GM12878 (cell line): ENCODE measurements at regions not wholly inside any gene's neighbourhood (a gene's known extent, or its start where the extent isn't known, plus 50 kb on each side); places are given as distances from the start of the nearest gene placed in this dataset.

Experiments used
- ATAC-seq: fragments of 200-7000 bp; cut with Tn5 transposase; 3 replicates; pipeline ENCODE4 v1.9.1; 2020; ENCODE audit warnings: mild to moderate bottlenecking, moderate library complexity
- BruUV-seq: library from RNA; stranded (reverse); fragments of 400-500 nt; replicated peaks from 2 replicates; lab custom pipeline; 2021; lab: Mats Ljungman, UMichigan
- CTCF ChIA-PET: fragments of 300-600 bp; sonication (Branson Sonifier 250); formaldehyde crosslinking; extraction: SDS; loops from one replicate; lab custom pipeline; 2021; ENCODE audit warnings: inconsistent platforms; lab: Yijun Ruan, JAX
- POLR2A ChIA-PET: fragments of 350-600 bp; formaldehyde crosslinking; extraction: SDS; loops from one replicate; lab custom pipeline; 2021; ENCODE audit warnings: inconsistent platforms; lab: Charles Lee
- RAD21 ChIA-PET: fragments of 300-600 bp; sonication (Branson Sonifier 250); formaldehyde crosslinking; loops from one replicate; lab custom pipeline; 2023; ENCODE audit warnings: antibody characterized with exemption; ENCODE audit not compliant: unreplicated experiment; lab: Charles Lee
- SMC1A ChIA-PET: fragments of 300-600 bp; sonication (Branson Sonifier 250); formaldehyde crosslinking; loops from one replicate; lab custom pipeline; 2023; ENCODE audit not compliant: unreplicated experiment, uncharacterized antibody; lab: Charles Lee
- DNase-seq: peaks from one replicate; pipeline ENCODE4 v3.0.0-alpha.2; 2011; ENCODE audit warnings: low read depth, low spot score
- FAIRE-seq: peaks from 3 replicates; lab custom pipeline; 2011; peaks lifted over from hg19 to GRCh38; lab: Jason Lieb, UNC
- H2AFZ ChIP-seq: 2 replicates; pipeline ENCODE4 v1.6.0; 2011; ENCODE audit warnings: low read depth, low read length, control low read depth; ENCODE audit not compliant: control insufficient read depth
- H3K27ac ChIP-seq: 2 replicates; pipeline ENCODE4 v1.5.1; 2011; ENCODE audit warnings: control low read depth; ENCODE audit not compliant: control insufficient read depth, insufficient read depth
- H3K27me3 ChIP-seq, 2 experiments: replicated peaks in 1 of 2; 2 replicates each; pipeline versions ENCODE4 v1.6.0 to v1.6.1; 2011; ENCODE audit warnings: low read length in 1 of 2; ENCODE audit not compliant: control insufficient read depth in 2 of 2, insufficient read depth in 2 of 2
- H3K36me3 ChIP-seq, 2 experiments: 2 replicates each; pipeline ENCODE4 v1.5.1; 2011; ENCODE audit warnings: low read length in 1 of 2; ENCODE audit not compliant: control insufficient read depth in 2 of 2, insufficient read depth in 2 of 2
- H3K4me1 ChIP-seq: 2 replicates; pipeline ENCODE4 v1.6.1; 2011; ENCODE audit warnings: mild to moderate bottlenecking, low read length, moderate library complexity, mixed read lengths; ENCODE audit not compliant: control insufficient read depth, insufficient read depth
- H3K4me2 ChIP-seq: 2 replicates; pipeline ENCODE4 v1.6.0; 2011; ENCODE audit warnings: control low read depth; ENCODE audit not compliant: control insufficient read depth, insufficient read depth
- H3K4me3 ChIP-seq: fragments of 200-600 bp; sonication (generic); 2 replicates; pipeline ENCODE4 v1.5.1; 2016
- H3K79me2 ChIP-seq: 2 replicates; pipeline ENCODE4 v1.6.0; 2011; ENCODE audit warnings: low read length; ENCODE audit not compliant: control insufficient read depth, insufficient read depth
- H3K9ac ChIP-seq: 2 replicates; pipeline ENCODE4 v1.8.0; 2011; ENCODE audit warnings: low read length, control low read depth, mixed read lengths; ENCODE audit not compliant: control insufficient read depth, insufficient read depth
- H3K9me3 ChIP-seq: replicated peaks from 3 replicates; pipeline ENCODE4 v1.5.1; 2011; ENCODE audit warnings: mild to moderate bottlenecking, low read length; ENCODE audit not compliant: control insufficient read depth, insufficient read depth
- H4K20me1 ChIP-seq: 2 replicates; pipeline ENCODE4 v1.6.0; 2011; ENCODE audit not compliant: control insufficient read depth, insufficient read depth
- CBX5 ChIP-seq: sonication (generic); IDR thresholded peaks from 2 replicates; pipeline ENCODE4 v1.6.1; 2016; ENCODE audit warnings: low read depth, moderate library complexity, mild to moderate bottlenecking, inconsistent platforms
- CREB1 ChIP-seq: IDR thresholded peaks from 2 replicates; pipeline ENCODE4 v1.6.1; 2012; ENCODE audit warnings: low read depth, mild to moderate bottlenecking, inconsistent platforms
- DPF2 ChIP-seq: fragments of 450-650 bp; IDR thresholded peaks from 2 replicates; pipeline ENCODE4 v1.6.1; 2017; ENCODE audit warnings: mild to moderate bottlenecking
- FOXK2 ChIP-seq: fragments of 450-650 bp; IDR thresholded peaks from 2 replicates; pipeline ENCODE4 v1.6.1; 2017; ENCODE audit warnings: mild to moderate bottlenecking, moderate library complexity
- HSF1 ChIP-seq: fragments of 150-350 bp; IDR thresholded peaks from 2 replicates; pipeline ENCODE4 v1.6.1; 2014; ENCODE audit warnings: mild to moderate bottlenecking, low read depth, low read length
- LARP7 ChIP-seq: fragments of 450-650 bp; IDR thresholded peaks from 2 replicates; pipeline ENCODE4 v1.6.1; 2017; ENCODE audit warnings: mild to moderate bottlenecking
- PAX8 ChIP-seq: fragments of 450-650 bp; IDR thresholded peaks from 2 replicates; pipeline ENCODE4 v1.6.1; 2017; ENCODE audit warnings: mild to moderate bottlenecking, moderate library complexity
- POLR2AphosphoS5 ChIP-seq: IDR thresholded peaks from 2 replicates; pipeline ENCODE4 v1.6.1; 2011; ENCODE audit warnings: mild to moderate bottlenecking, low read length, inconsistent platforms
- ZBED1 ChIP-seq: IDR thresholded peaks from 2 replicates; pipeline ENCODE4 v1.6.1; 2016; ENCODE audit warnings: borderline replicate concordance
- ZNF217 ChIP-seq: fragments of 450-650 bp; IDR thresholded peaks from 2 replicates; pipeline ENCODE4 v1.6.1; 2017; ENCODE audit warnings: antibody characterized with exemption, mild to moderate bottlenecking
- ZNF592 ChIP-seq: fragments of 450-650 bp; IDR thresholded peaks from 2 replicates; pipeline ENCODE4 v1.6.1; 2017; ENCODE audit warnings: mild to moderate bottlenecking, moderate library complexity
- WGBS: methylation state at CpG from one replicate; pipeline ENCODE4 v1.1.6; 2016; ENCODE audit warnings: low lambda C conversion rate; ENCODE audit not compliant: insufficient replicate concordance, insufficient coverage; ENCODE audit errors: missing lambda C conversion rate; 5-methylcytosine and 5-hydroxymethylcytosine counted together
- in situ Hi-C: fragments of 300-500 bp; cut with MboI; formaldehyde crosslinking; loops from 9 replicates; pipeline ENCODE4 v1.14.3; 2018; ENCODE audit warnings: mixed read lengths
- intact Hi-C: fragments of 100-400 bp; cut with micrococcal nuclease; formaldehyde crosslinking; loops from one replicate; pipeline ENCODE4 v1.14.2; 2022; ENCODE audit not compliant: unreplicated experiment
- TF ChIP-seq, protein P1 (sequence below): fragments of 450-650 bp; IDR thresholded peaks from 2 replicates; pipeline ENCODE4 v1.6.1; 2017; ENCODE audit warnings: mild to moderate bottlenecking, low read depth, inconsistent platforms; ENCODE audit not compliant: poor library complexity, severe bottlenecking

DNA sequence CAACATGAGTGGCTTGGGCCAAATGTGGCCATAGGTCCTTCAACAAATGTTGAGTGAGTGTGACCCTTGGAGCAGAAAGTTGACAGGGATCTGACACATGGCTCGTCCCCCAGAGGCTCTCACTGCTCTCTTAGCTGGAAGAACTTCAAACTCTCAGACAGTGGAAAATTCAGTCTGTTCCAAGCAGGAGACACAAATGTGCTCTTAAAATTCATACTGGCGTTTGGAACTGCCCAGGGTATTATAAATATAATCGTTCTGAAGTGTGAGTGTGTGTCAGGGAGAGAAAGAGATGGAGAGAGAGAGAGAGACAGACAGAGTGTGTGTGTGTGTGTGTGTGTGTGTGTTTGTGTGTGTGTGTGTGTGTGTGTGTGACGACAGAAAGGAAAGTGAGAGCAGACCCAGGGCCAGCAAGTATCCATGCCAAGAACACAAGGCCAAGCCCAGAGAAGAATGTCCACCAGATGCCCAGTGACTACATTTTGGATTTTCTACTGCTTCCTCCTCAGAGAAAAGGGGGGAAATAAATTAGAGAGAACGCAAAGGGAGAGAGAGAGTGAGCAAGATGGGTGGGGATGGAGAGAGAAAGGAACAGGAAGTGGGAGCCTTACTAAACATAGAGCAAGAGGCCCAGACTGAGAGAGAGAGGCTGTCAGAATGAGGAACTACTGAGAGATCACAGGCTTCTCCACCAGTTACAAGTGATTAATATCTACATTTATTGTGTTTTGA lies 193.6 kb upstream of the NUDT4 start:
- ChIA-PET POLR2A (interaction anchor here (0.9 kb wide), 2 partner anchors 9 to 15 kb away, joined by 3 to 5 read pairs; no protein-coding TSS in a partner anchor), SMC1A (interaction anchor here (1.0 to 4.5 kb wide), 7 partner anchors 11 to 206 kb away, joined by 3 to 39 read pairs (median 5); no protein-coding TSS in a partner anchor), CTCF (interaction anchor here (1.2 to 2.0 kb wide), 3 partner anchors 61 to 86 kb away, joined by 4 to 9 read pairs (median 4); no protein-coding TSS in a partner anchor), RAD21 (interaction anchor here (0.6 to 3.8 kb wide), 4 partner anchors 34 to 1555 kb away, joined by 3 to 17 read pairs (median 4); no protein-coding TSS in a partner anchor)
- DNase-seq, result peak; percentile 73
- peak overlapping the region; percentile 97 for H2AFZ ChIP-seq
- 37% methylated on average over 4 of the region's 5 CpGs for WGBS
- peak overlapping the region; percentile 87 for H3K4me2 ChIP-seq
- intact Hi-C loops (no loop called here), in situ Hi-C loops (no loop called here)
- peak overlapping the region; percentile 53 for H3K9ac ChIP-seq
- no peaks in the 10 kb centered on the region for H3K79me2 ChIP-seq
- peak; percentile 27 for FAIRE-seq
- peak overlapping the region; percentile 20; the same call in 1 of the 2 replicates for H3K4me3 ChIP-seq
- no peaks in the 10 kb centered on the region for H4K20me1 ChIP-seq
- no peaks in the 10 kb centered on the region for H3K27me3 ChIP-seq
- H3K36me3 ChIP-seq, result no peaks in the 10 kb centered on the region
- no peaks in the 10 kb centered on the region; the same call in 2 of the 3 replicates for H3K9me3 ChIP-seq
- H3K27ac ChIP-seq, result peak overlapping the region; percentile 86
- peaks cover 25% of the 10 kb centered on the region for H3K4me1 ChIP-seq
- BruUV-seq, result no TSS peak
- ATAC-seq, result peak; percentile 95
- TF ChIP-seq CBX5 (peak; percentile 86), ZNF217 (no peak), PAX8 (no peak), FOXK2 (no peak), ZNF592 (no peak), DPF2 (peak; percentile 78; the same call in 1 of the 2 replicates), HSF1 (no peak), LARP7 (no peak), ZBED1 (peak; percentile 41; the same call in 1 of the 2 replicates), POLR2AphosphoS5 (0 out of 2 replicates have a peak, but pooled peaks have one; percentile 45), CREB1 (no peak; the same call in 1 of the 2 replicates)
- TF ChIP-seq, protein P1, sequence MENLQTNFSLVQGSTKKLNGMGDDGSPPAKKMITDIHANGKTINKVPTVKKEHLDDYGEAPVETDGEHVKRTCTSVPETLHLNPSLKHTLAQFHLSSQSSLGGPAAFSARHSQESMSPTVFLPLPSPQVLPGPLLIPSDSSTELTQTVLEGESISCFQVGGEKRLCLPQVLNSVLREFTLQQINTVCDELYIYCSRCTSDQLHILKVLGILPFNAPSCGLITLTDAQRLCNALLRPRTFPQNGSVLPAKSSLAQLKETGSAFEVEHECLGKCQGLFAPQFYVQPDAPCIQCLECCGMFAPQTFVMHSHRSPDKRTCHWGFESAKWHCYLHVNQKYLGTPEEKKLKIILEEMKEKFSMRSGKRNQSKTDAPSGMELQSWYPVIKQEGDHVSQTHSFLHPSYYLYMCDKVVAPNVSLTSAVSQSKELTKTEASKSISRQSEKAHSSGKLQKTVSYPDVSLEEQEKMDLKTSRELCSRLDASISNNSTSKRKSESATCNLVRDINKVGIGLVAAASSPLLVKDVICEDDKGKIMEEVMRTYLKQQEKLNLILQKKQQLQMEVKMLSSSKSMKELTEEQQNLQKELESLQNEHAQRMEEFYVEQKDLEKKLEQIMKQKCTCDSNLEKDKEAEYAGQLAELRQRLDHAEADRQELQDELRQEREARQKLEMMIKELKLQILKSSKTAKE, result peak; percentile 61
